ENCODE measurements at regions not wholly inside any gene's neighbourhood (a gene's known extent, or its start where the extent isn't known, plus 50 kb on each side); places are given as distances from the start of the nearest gene placed in this dataset.

DNA sequence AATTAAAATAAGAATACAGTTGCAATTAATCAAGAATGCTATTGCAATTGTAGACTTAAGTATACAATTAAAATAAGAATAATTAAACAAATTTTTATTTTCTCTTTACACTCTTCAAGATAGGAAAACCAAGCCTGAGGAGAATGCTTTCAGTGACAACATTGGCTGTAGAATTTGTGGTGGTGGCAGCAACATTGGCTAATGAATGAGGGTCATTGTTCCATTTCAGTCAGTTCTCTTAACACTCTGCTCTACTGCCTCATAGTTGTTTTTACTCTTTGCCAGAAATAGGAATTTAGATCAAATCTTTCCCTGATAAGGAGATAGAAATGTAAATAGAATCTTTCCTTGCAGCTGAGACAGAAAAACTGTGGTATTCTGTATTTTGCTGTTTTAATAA lies 391.6 kb downstream of the PCDH20 start:
- TF ChIP-seq CTBP1 (IDR thresholded peaks at IDR 0.05; ENCODE audit: borderline replicate concordance) (no peak), ARNT (IDR thresholded peaks at IDR 0.05) (no peak), SP1 (IDR thresholded peaks at IDR 0.05) (no peak), BHLHE40 (IDR thresholded peaks at IDR 0.05; ENCODE audit: borderline replicate concordance) (no peak), HDGF (IDR thresholded peaks at IDR 0.05; ENCODE audit: borderline replicate concordance) (no peak), FOXM1 (IDR thresholded peaks at IDR 0.05; ENCODE audit: borderline replicate concordance) (no peak), FOXA1 (IDR thresholded peaks at IDR 0.05) (no peak), ZNF384 (IDR thresholded peaks at IDR 0.05) (no peak), SUZ12 (IDR thresholded peaks at IDR 0.05) (no peak), L3MBTL2 (conservative IDR thresholded peaks at IDR 0.05) (no peak), FOXK2 (IDR thresholded peaks at IDR 0.05) (no peak), NFRKB (IDR thresholded peaks at IDR 0.05) (no peak)
- TF ChIP-seq, protein P1, sequence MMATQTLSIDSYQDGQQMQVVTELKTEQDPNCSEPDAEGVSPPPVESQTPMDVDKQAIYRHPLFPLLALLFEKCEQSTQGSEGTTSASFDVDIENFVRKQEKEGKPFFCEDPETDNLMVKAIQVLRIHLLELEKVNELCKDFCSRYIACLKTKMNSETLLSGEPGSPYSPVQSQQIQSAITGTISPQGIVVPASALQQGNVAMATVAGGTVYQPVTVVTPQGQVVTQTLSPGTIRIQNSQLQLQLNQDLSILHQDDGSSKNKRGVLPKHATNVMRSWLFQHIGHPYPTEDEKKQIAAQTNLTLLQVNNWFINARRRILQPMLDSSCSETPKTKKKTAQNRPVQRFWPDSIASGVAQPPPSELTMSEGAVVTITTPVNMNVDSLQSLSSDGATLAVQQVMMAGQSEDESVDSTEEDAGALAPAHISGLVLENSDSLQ (IDR thresholded peaks at IDR 0.05) = no peak
